ENCODE measurements at regions not wholly inside any gene's neighbourhood (a gene's known extent, or its start where the extent isn't known, plus 50 kb on each side); places are given as distances from the start of the nearest gene placed in this dataset.

DNA sequence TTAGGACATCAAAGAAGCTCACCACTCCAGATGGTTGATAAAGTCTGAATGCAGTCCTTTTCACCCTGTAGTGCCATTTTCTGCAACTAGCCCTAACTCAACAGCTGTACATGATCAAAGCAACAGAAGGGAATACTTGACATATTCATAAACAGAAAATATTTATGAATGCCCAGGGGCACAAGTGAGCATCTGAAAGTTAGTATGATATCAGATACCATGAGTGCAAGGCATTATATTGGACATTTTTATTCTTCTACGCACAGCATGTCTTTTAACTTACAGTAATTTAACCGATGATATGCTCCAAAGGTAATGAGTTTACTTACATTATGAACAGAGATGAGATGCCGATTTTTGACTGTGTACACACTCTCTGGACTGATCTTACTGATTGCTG lies 142.0 kb downstream of the MCHR2 start:
- no peak for DNase-seq (ENCODE audit: low read depth in 1 of 2, low spot score in 2 of 2)
- no peaks in the 10 kb centered on the region for H3K4me1 ChIP-seq (replicated peaks)
- H3K9me3 ChIP-seq (replicated peaks) = no peaks in the 10 kb centered on the region
- H3K27ac ChIP-seq = no peak overlapping the region
- H3K4me3 ChIP-seq = no peak overlapping the region
- H3K36me3 ChIP-seq = no peaks in the 10 kb centered on the region
- H3K27me3 ChIP-seq (replicated peaks) = peaks cover 2% of the 10 kb centered on the region; the same call in 1 of the 2 replicates

DNA sequence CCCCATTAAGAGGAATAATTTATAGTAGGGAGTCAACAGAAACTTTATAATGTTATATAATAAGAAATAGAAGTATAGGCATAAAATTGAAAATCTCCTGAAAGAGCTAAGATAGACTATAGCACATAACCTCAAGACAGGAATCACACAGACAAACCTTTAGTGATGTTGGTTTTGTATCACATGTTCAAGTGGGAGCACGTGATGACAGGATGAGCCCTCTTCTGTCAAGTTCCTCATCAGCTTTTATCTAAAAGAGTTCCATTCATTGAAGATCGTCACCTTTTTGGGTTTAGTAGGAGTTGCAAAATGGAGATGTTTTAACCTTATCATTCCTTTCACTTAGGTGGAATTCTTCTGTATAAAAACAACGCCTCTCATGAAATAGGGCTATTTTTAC lies 127.0 kb downstream of the MCHR2 start:
- no peaks in the 10 kb centered on the region for H3K9me3 ChIP-seq (replicated peaks)
- no peak for DNase-seq (ENCODE audit: low read depth in 1 of 2, low spot score in 2 of 2)
- H3K27ac ChIP-seq = no peak overlapping the region
- no peak overlapping the region for H3K4me3 ChIP-seq
- no peaks in the 10 kb centered on the region for H3K4me1 ChIP-seq (replicated peaks)
- no peaks in the 10 kb centered on the region; the same call in 1 of the 2 replicates for H3K27me3 ChIP-seq (replicated peaks)
- H3K36me3 ChIP-seq = no peaks in the 10 kb centered on the region

DNA sequence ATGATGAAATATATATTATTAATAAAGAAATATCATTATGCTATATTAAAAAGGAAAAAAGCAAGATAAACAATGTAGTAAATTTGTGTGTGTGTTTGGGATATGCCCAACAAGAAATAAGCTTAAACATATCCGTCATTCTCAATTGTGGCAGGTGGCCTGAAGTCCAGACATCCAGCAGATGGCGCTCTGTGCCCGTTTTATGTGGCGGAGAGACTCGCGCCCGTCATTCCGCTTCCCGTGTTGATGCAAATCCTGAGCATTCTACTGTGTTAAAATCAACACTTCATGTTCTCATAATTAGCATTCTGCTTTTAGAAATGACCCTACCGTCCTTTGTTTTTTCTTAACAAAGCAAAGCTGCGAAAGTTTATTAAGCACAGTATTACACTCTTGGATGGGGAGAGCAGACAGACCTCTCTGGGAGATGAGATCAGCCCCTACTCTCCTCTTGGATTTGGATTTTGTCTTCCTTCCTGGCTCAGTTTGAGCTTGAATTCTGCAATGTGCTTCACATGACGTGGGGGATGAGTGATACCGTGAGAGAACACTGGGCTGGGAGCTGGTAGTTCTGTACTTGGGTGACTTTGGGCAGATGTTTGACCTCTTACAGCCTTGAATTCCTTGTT lies 125.8 kb downstream of the MCHR2 start:
- Histone ChIP-seq H3K27me3 (replicated peaks) (peaks cover 2% of the 10 kb centered on the region; the same call in 1 of the 2 replicates), H3K4me3 (no peak overlapping the region), H3K36me3 (no peaks in the 10 kb centered on the region), H3K9me3 (replicated peaks) (no peaks in the 10 kb centered on the region), H3K4me1 (replicated peaks) (no peaks in the 10 kb centered on the region), H3K27ac (no peak overlapping the region)
- peak; percentile 53 to 71 for DNase-seq (ENCODE audit: low read depth in 1 of 2, low spot score in 2 of 2)

All from SJSA1 (cell line).